Astrocyte of the spinal cord (primary cell): ENCODE measurements at regions not wholly inside any gene's neighbourhood (a gene's known extent, or its start where the extent isn't known, plus 50 kb on each side); places are given as distances from the start of the nearest gene placed in this dataset.
A peak's percentile ranks its signal among the peaks of the same experiment; 100 is the strongest.

Experiments
- DNase-seq: peaks from one replicate; pipeline ENCODE4 v3.0.0; 2011; ENCODE audit warnings: low read depth, low spot score
- H3K4me3 ChIP-seq: 2 replicates; pipeline ENCODE4 v1.5.1; 2011; ENCODE audit warnings: low read depth, mild to moderate bottlenecking, low read length, moderate library complexity
- in situ Hi-C: cut with HindIII; loops from 2 replicates; pipeline ENCODE4 v1.10.0; 2017; ENCODE audit warnings: low sequenced_read_pairs
- TF ChIP-seq, protein P1 (sequence below): IDR thresholded peaks from 2 replicates; pipeline ENCODE4 v1.5.1; 2012; ENCODE audit warnings: low read depth, mild to moderate bottlenecking, low read length, inconsistent platforms

DNA sequence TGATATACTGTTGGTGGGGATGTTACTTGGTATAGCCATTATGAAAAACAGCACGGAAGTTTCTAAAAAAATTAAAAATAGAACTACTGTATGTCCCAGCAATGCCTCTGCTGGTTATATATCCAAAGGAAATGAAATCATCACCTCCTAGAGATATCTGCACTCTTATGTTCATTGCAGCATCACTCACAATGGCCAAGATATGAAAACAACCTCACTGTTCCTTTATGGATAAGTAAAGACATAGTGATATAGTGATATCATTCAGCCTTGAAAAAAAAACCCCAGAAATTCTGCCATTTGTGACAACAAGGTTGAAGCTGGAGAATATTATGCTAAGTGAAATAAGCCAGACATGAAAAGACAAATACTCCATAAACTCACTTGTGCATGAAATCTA lies 543.8 kb upstream of the SLIT2 start:
- H3K4me3 ChIP-seq = no peak overlapping the region
- TF ChIP-seq, protein P1, sequence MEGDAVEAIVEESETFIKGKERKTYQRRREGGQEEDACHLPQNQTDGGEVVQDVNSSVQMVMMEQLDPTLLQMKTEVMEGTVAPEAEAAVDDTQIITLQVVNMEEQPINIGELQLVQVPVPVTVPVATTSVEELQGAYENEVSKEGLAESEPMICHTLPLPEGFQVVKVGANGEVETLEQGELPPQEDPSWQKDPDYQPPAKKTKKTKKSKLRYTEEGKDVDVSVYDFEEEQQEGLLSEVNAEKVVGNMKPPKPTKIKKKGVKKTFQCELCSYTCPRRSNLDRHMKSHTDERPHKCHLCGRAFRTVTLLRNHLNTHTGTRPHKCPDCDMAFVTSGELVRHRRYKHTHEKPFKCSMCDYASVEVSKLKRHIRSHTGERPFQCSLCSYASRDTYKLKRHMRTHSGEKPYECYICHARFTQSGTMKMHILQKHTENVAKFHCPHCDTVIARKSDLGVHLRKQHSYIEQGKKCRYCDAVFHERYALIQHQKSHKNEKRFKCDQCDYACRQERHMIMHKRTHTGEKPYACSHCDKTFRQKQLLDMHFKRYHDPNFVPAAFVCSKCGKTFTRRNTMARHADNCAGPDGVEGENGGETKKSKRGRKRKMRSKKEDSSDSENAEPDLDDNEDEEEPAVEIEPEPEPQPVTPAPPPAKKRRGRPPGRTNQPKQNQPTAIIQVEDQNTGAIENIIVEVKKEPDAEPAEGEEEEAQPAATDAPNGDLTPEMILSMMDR = no peak
- in situ Hi-C loops = no loop called here
- no peak for DNase-seq

DNA sequence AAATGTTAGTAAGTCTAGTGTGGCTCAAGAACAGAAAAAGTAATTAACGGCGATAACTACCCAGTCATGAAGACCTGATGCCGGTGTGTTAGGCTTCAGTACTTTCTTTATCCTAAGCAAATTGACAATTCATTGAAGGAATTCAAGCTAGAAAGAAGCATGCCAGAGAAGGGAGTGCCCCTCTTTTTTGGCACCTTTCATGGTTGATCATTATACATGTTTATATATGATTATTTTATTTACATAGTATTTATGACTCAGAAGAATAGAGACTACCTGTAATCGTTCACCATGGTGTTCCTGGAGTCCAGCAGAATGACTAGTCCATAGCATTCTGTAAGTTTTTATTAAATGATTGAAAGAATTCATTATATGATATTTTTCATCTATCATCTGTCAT lies 548.3 kb upstream of the SLIT2 start:
- TF ChIP-seq, protein P1 = no peak
- no peak for DNase-seq
- H3K4me3 ChIP-seq = no peak overlapping the region
- in situ Hi-C loops = no loop called here

DNA sequence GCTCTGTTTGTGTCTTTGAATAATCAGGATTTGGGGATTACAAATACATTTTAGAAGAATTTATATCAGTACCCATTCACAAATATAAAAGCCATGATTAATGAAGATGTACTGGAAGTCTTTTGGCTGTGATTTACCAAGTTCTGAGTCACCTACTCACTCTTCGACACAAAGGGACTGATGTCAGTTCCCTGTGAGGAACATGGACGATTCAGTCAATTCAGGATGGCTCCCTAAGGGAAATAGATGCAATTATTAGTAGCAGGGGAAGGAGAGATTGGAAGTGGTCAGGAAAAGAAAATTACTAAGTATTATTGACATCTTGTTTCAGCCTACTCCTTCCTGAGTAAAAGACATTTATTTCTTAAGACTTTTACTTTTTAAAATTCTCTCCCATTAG lies 550.7 kb upstream of the SLIT2 start:
- DNase-seq = peak; percentile 20
- TF ChIP-seq, protein P1 = no peak
- in situ Hi-C loops = no loop called here
- no peak overlapping the region for H3K4me3 ChIP-seq

DNA sequence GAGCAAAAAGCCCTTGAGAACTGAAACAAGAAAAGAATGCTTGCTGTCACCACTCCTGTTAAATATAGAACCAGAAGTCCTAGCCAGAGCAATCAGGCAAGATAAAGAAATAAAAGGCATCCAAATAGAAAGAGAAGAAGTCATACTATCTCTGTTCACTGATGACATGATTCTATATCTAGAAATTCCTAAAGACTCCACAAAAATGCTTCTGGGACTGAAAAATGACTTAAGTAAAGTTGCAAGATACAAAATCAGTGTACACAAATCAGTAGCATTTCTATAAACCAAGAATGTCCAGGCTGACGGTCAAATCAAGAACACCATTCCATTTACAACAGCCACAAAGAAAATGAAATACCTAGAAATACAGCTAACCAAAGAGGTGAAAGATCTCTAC lies 552.7 kb upstream of the SLIT2 start:
- no peak overlapping the region for H3K4me3 ChIP-seq
- no peak for DNase-seq
- in situ Hi-C loops = no loop called here
- TF ChIP-seq, protein P1 = no peak

DNA sequence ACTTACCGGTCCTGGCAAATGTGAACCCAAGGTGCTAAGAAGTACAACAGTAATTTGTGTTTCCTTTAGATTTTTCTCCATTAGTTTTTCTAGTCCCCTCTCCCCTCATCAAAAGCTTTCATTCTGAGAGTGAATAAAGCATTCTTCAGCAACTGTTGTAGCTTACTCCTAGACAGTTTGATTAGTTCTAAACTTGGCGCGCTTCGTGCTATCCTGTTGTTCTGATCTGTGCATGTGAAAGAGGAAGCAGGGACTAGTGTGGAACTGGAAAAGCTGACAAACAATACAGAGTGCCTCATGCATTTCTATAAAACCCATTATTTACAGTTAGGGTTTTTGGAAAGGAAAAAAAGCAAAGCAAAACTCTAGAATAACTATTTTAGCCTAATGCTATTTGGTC lies 556.9 kb upstream of the SLIT2 start:
- in situ Hi-C loops = no loop called here
- no peak overlapping the region for H3K4me3 ChIP-seq
- no peak for DNase-seq
- TF ChIP-seq, protein P1 = no peak

DNA sequence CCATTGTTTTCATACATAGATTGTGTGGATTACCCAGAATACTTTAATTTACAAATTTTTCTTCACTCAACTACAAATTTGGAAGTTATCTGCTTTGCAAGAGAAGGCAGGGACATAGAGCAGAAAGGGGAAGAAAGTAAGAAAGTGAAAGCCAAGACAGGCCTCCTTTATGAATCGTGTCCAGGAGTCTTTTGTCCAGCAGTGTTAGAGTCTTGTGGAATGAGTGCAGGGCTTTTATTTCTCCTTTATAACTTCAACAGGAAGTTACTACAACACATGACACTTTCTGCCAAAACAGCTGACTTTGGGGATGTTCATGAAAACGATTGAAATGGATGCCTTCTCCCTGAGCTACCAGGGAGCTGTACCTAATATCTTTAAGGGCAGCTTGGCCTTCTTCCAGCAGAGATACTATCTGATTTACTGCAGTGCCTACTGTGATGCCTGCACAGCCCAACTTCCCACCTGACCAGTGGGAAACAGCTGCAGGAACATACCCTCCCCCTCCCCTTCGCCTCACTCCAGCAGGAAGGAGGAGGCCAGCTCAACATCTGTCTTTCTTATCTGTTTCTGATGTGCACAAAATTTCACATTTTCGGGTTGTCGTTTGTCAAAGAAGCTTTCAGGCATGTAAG lies 557.7 kb upstream of the SLIT2 start:
- in situ Hi-C loops = no loop called here
- H3K4me3 ChIP-seq = no peak overlapping the region

More for the DNA sequence above, 557.7 kb upstream of the SLIT2 start:
- no peak for DNase-seq
- TF ChIP-seq, protein P1 = no peak
